Thyroid gland (tissue), 4 donors: ENCODE measurements at regions not wholly inside any gene's neighbourhood (a gene's known extent, or its start where the extent isn't known, plus 50 kb on each side); places are given as distances from the start of the nearest gene placed in this dataset.

Experiments used
- CTCF ChIP-seq, 6 experiments: fragments of 200-600 bp in 3 of 6; fragments of 450-650 bp in 3 of 6; sonication (generic) in 3 of 6; IDR thresholded peaks; one replicate each; pipeline ENCODE4 v1.5.1; 2016 to 2019; ENCODE audit warnings: antibody characterized with exemption in 6 of 6, mild to moderate bottlenecking in 2 of 6, inconsistent platforms in 1 of 6, moderate library complexity in 1 of 6
- POLR2A ChIP-seq, 2 donors: fragments of 450-650 bp; IDR thresholded peaks; one replicate each; pipeline ENCODE4 v1.6.1; 2017; ENCODE audit warnings: antibody characterized with exemption in 2 of 2, mild to moderate bottlenecking in 2 of 2, moderate library complexity in 1 of 2

DNA sequence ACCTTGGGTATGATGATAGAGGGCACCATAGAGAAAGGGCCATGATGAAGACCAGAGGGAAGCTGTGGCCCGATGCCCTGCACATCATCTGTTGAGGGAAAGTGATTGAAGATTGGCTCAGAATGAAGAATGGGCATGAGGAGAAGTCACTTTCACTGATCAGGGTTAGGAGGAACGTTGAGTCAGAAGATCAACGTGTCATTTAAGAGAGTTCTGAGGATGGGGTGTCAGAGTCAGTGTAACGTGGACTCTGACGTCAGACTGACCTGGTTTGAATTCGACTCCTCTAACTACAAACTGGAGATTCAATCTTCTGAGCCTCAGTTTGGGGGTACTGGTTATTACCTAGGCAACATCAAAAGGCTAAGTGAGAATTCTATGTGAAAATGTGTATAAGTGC lies 352.6 kb downstream of the DDX10 start:
- no peak for TF ChIP-seq CTCF (IDR thresholded peaks at IDR 0.05)
- no peak for TF ChIP-seq POLR2A (IDR thresholded peaks at IDR 0.05)
